Pancreas (tissue), 10 donors: ENCODE measurements at regions not wholly inside any gene's neighbourhood (a gene's known extent, or its start where the extent isn't known, plus 50 kb on each side); places are given as distances from the start of the nearest gene placed in this dataset.
A peak's percentile ranks its signal among the peaks of the same experiment; 100 is the strongest.

ENCODE experiments used
- ATAC-seq, 4 donors: fragments of 200-7000 bp; cut with Tn5 transposase; one replicate each; pipeline versions ENCODE4 v1.8.0 to v1.9.1; 2020; ENCODE audit warnings: mild to moderate bottlenecking in 4 of 4, moderate library complexity in 4 of 4
- DNase-seq, 6 donors: peaks; one replicate each; pipeline ENCODE4 v3.0.0-alpha.2; 2020
- FAIRE-seq: peaks from 2 replicates; lab custom pipeline; 2012; peaks lifted over from hg19 to GRCh38; lab: Jason Lieb, UNC
- H3K27ac ChIP-seq, 4 donors: fragments of 200-600 bp; sonication (generic); 1 replicate in 3 of 4; 2 replicates in 1 of 4; pipeline versions ENCODE4 v1.5.0 to v1.8.0; 2020
- H3K27me3 ChIP-seq, 4 donors: fragments of 200-600 bp; one replicate each; pipeline ENCODE4 v1.8.0; 2021
- H3K36me3 ChIP-seq, 3 donors: fragments of 200-600 bp; sonication (generic) in 1 of 3; one replicate each; pipeline versions ENCODE4 v1.5.0 to v1.8.0; 2020 to 2021
- H3K4me1 ChIP-seq, 3 donors: fragments of 200-600 bp; one replicate each; pipeline ENCODE4 v1.8.0; 2021
- H3K4me3 ChIP-seq, 4 donors: fragments of 200-600 bp; sonication (generic) in 2 of 4; one replicate each; pipeline versions ENCODE4 v1.5.0 to v1.8.0; 2020 to 2021
- H3K9me3 ChIP-seq, 4 donors: fragments of 200-600 bp; one replicate each; pipeline ENCODE4 v1.8.0; 2021
- CTCF ChIP-seq, 4 donors: fragments of 200-600 bp; sonication (generic) in 3 of 4; IDR thresholded peaks; one replicate each; pipeline versions ENCODE4 v1.5.0 to v1.8.0; 2021; ENCODE audit warnings: antibody characterized with exemption in 4 of 4
- WGBS, 2 donors: extraction: QIAGEN DNeasy Blood & Tissue Kit; methylation state at CpG; one replicate each; pipeline ENCODE4 v1.1.7; 2013; 5-methylcytosine and 5-hydroxymethylcytosine counted together
- intact Hi-C, 3 donors: fragments of 100-400 bp; cut with DNase I; formaldehyde crosslinking; loops; one replicate each; pipeline versions ENCODE4 v1.11.1 to v1.14.2; 2022
- donor health status: healthy with polysubstance abuse.
- donor health status: DM: no; HTN: no; CAD: no; lungs with moderate emphysema.
- donor health status: DM: no; HTN: no; CAD: no.
- donor health status: control.
- donor health status: control.
- donor health status: Bipolar disorder and iron deficiency.
- donor health status: DM: yes; HTN: yes; CAD: no.
- donor health status: DM: no; HTN: no; CAD: no.
- donor health status: DM: no; HTN: no; CAD: no.
- donor health status: DM: yes; HTN: yes; CAD: no.

DNA sequence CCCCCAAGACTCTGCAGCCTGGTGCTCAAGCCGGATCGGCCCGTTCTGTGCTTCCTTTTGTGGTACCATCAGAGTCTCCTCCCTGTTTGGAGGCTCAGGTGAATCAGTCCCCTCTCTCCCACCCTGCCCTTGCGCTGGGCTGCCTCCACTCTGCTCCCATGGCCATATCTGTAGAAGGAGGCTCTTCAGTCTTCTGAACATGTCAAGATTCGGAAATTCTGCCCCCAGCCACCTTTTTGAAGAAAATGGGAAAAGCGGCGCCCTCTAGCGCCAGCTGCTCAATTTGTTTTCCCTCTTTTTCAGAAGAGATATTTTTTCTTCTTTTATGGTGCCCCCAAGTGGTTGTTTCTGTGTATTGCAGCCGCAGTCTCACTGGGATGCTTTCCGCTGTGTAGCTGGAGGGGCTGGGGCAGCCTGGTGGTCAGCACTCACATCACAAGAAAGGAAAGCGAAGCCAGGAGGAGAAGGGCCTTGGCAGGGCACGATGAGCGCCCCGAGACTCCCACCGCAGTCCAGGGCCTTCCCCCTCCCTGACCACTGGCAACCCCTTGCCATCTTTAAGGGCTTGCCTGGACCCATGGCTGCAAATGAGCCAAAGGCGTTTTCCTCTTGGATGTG is 58.4 kb upstream of the CACNA1E start:
- H3K27ac ChIP-seq: no peak overlapping the region
- H3K4me3 ChIP-seq: no peak overlapping the region
- ATAC-seq (peak; percentile 60 to 86 (median 82)), FAIRE-seq (no peak), DNase-seq (peak; percentile 43 to 86 (median 76))
- H3K9me3 ChIP-seq: no peaks in the 10 kb centered on the region
- WGBS, 2 donors: 10 to 12% methylated on average over 16 of the region's 16 CpGs
- no peaks in the 10 kb centered on the region for H3K27me3 ChIP-seq
- H3K4me1 ChIP-seq: no peaks in the 10 kb centered on the region
- TF ChIP-seq CTCF (IDR thresholded peaks at IDR 0.05): peak; percentile 97 to 99 (median 98)
- intact Hi-C loops: loop anchor here in 2 of 3 donors (2.0 to 10.0 kb wide), 2 partner anchors 236 to 240 kb away; no protein-coding TSS in a partner anchor
- no peaks in the 10 kb centered on the region for H3K36me3 ChIP-seq

DNA sequence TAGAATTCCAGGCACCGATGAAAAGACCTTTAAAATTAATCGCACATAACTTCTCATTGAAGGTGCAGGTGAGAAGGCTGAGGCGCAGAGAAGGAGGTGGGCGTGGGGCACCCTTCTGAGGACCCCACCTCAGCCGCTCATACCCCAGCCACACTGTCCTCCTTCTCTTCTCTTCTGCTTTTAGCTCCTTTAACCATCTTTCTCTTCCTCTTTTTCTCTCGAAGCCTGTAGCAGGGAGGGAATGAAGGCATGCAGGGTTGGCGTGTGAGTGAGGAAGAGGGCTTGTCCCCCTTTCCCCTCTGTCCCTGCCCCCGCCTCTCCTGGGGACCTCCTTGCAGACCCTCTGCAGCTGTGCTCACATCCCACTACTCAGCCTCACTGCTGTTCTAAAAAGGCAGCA is 57.8 kb upstream of the CACNA1E start:
- 53 to 63% methylated on average over 8 of the region's 8 CpGs for WGBS, 2 donors
- no peaks in the 10 kb centered on the region for H3K36me3 ChIP-seq
- FAIRE-seq (no peak), DNase-seq (no peak), ATAC-seq (no peak)
- no peaks in the 10 kb centered on the region for H3K9me3 ChIP-seq
- H3K4me3 ChIP-seq: no peak overlapping the region
- no peak for TF ChIP-seq CTCF (IDR thresholded peaks at IDR 0.05)
- H3K27ac ChIP-seq: no peak overlapping the region
- intact Hi-C loops: loop anchor here in 2 of 3 donors (2.0 to 10.0 kb wide), 2 partner anchors 237 to 241 kb away; no protein-coding TSS in a partner anchor
- no peaks in the 10 kb centered on the region for H3K27me3 ChIP-seq
- no peaks in the 10 kb centered on the region for H3K4me1 ChIP-seq

GRCh38 chr1:181429462-181429861 is 53.9 kb upstream of the CACNA1E start:
- DNase-seq: no peak
- ATAC-seq: no peak
- no peak for TF ChIP-seq CTCF (IDR thresholded peaks at IDR 0.05)
- H3K27ac ChIP-seq: no peak overlapping the region
- intact Hi-C loops: loop anchor here in 1 of 3 donors (10.0 kb wide), 1 partner anchor 245 kb away; no protein-coding TSS in a partner anchor
- no peak for FAIRE-seq
- no peaks in the 10 kb centered on the region for H3K27me3 ChIP-seq
- H3K4me3 ChIP-seq: no peak overlapping the region
- no peaks in the 10 kb centered on the region for H3K9me3 ChIP-seq
- H3K36me3 ChIP-seq: no peaks in the 10 kb centered on the region
- H3K4me1 ChIP-seq: no peaks in the 10 kb centered on the region
- 75 to 83% methylated on average over 3 of the region's 3 CpGs for WGBS, 2 donors

GRCh38 chr1:181430015-181430885 is 53.1 kb upstream of the CACNA1E start:
- no peak for TF ChIP-seq CTCF (IDR thresholded peaks at IDR 0.05)

More at GRCh38 chr1:181430015-181430885, 53.1 kb upstream of the CACNA1E start:
- Histone ChIP-seq H3K27ac (no peak overlapping the region), H3K9me3 (no peaks in the 10 kb centered on the region), H3K36me3 (no peaks in the 10 kb centered on the region), H3K27me3 (no peaks in the 10 kb centered on the region), H3K4me1 (no peaks in the 10 kb centered on the region), H3K4me3 (no peak overlapping the region)
- DNase-seq (no peak), ATAC-seq (peak in 1 of 4 donors; percentile 14), FAIRE-seq (no peak)
- WGBS, 2 donors: 65 to 66% methylated on average over 8 of the region's 8 CpGs
- intact Hi-C loops: no loop called here
